ENCODE measurements at regions not wholly inside any gene's neighbourhood (a gene's known extent, or its start where the extent isn't known, plus 50 kb on each side); places are given as distances from the start of the nearest gene placed in this dataset.

DNA sequence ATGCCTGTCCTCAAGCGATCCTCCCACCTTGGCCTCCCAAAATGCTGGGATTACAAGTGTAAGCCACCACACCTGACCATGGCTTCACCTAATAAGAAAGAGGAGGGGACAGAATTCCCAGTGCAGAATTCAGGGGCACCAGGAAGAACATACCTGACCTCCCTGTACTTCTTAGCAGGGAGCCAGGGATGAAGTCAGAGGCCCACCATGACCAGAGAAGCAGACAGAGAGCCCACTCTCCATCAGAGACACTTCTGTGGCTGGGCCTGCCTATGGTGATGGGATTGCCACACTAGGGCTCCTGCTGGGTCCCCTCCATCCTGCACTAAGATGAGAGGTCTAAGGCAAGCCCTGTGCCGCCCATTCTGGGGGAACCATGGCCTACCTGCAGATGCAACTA lies 157.4 kb upstream of the LYZL2 start:
- Histone ChIP-seq H3K27ac (no peak overlapping the region), H3K9me3 (no peaks in the 10 kb centered on the region), H3K36me3 (no peaks in the 10 kb centered on the region), H3K4me1 (peaks cover 0 to 7% (median 2%) of the 10 kb centered on the region in 4 donors), H3K4me3 (no peak overlapping the region), H3K27me3 (no peaks in the 10 kb centered on the region)
- no peak for TF ChIP-seq POLR2A (IDR thresholded peaks at IDR 0.05)
- TF ChIP-seq, protein P1, sequence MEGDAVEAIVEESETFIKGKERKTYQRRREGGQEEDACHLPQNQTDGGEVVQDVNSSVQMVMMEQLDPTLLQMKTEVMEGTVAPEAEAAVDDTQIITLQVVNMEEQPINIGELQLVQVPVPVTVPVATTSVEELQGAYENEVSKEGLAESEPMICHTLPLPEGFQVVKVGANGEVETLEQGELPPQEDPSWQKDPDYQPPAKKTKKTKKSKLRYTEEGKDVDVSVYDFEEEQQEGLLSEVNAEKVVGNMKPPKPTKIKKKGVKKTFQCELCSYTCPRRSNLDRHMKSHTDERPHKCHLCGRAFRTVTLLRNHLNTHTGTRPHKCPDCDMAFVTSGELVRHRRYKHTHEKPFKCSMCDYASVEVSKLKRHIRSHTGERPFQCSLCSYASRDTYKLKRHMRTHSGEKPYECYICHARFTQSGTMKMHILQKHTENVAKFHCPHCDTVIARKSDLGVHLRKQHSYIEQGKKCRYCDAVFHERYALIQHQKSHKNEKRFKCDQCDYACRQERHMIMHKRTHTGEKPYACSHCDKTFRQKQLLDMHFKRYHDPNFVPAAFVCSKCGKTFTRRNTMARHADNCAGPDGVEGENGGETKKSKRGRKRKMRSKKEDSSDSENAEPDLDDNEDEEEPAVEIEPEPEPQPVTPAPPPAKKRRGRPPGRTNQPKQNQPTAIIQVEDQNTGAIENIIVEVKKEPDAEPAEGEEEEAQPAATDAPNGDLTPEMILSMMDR (IDR thresholded peaks at IDR 0.05), result no peak
- ATAC-seq (no peak), DNase-seq (no peak)
- intact Hi-C loops (cut with DNase I), result no loop called here
- WGBS (ENCODE audit: insufficient coverage, low coverage, low lambda C conversion rate, missing lambda C conversion rate), result no CpG with 5 or more reads among the region's 2 CpGs

DNA sequence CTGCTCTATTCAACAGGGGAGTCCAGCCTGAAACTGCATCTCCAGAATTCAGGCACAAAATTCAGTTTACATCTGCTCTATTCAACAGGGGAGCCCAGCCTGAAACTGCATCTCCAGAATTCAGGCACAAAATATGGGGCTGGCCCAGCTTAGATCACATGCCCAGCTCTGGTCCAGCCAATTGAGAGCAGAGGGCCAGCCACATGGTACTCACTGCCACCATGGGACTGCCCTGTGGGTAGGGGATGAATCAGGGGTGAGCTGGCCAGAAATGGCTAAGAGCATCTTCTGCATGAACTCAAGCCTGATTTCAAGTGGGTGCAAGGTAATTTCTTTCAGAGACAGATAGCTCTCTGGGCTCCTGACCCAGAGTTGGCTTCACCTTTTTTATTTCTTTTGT lies 156.6 kb upstream of the LYZL2 start:
- ATAC-seq (no peak), DNase-seq (no peak)
- Histone ChIP-seq H3K4me3 (no peak overlapping the region), H3K36me3 (no peaks in the 10 kb centered on the region), H3K9me3 (no peaks in the 10 kb centered on the region), H3K4me1 (peaks cover 0 to 7% (median 2%) of the 10 kb centered on the region in 4 donors), H3K27me3 (no peaks in the 10 kb centered on the region), H3K27ac (no peak overlapping the region)
- no peak for TF ChIP-seq POLR2A (IDR thresholded peaks at IDR 0.05)
- TF ChIP-seq, protein P1 (IDR thresholded peaks at IDR 0.05), result no peak
- intact Hi-C loops (cut with DNase I), result no loop called here

- no peaks in the 10 kb centered on the region for H3K27me3 ChIP-seq
- WGBS (ENCODE audit: insufficient coverage, low coverage, low lambda C conversion rate, missing lambda C conversion rate), result 0% methylated on average over 12 of the region's 63 CpGs
- intact Hi-C loops (cut with DNase I), result no loop called here
- no peaks in the 10 kb centered on the region for H3K9me3 ChIP-seq
- ATAC-seq (peak; percentile 62 to 77 (median 72)), DNase-seq (peak; percentile 66 to 73 (median 71))
- TF ChIP-seq, protein P1 (IDR thresholded peaks at IDR 0.05), result no peak
- TF ChIP-seq POLR2A (IDR thresholded peaks at IDR 0.05), result peak; percentile 42
- H3K27ac ChIP-seq, result peak overlapping the region; percentile 71 to 91 (median 76)
- peak overlapping the region; percentile 52 to 59 (median 57) for H3K4me3 ChIP-seq
- H3K36me3 ChIP-seq, result no peaks in the 10 kb centered on the region
- peaks cover 0 to 7% (median 2%) of the 10 kb centered on the region in 4 donors for H3K4me1 ChIP-seq
Measured at GRCh38 chr10:30784897-30785605, 155.5 kb upstream of the LYZL2 start.

DNA sequence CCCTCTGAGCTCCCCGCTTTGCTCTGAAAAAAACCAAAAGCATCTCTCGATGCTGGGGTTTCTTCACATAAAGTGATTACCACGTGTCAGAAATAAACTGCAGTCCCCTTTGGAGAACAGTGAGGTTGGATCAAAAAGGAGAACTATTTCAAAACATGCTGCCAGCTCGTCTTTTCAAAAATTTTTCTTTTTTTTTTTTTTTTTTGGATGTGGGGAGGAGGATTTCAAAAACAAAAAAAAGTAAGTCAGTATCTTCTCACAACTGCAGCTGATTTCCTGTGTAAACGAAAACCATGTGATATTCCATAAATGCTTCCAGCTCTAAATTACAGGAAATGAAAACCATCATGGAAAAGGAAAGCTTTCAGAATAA lies 155.0 kb upstream of the LYZL2 start:
- peak in 2 of 4 donors; percentile 24 to 31 for ATAC-seq
- intact Hi-C loops (cut with DNase I), result no loop called here
- DNase-seq, result no peak
- 1% methylated on average over 5 of the region's 5 CpGs for WGBS (ENCODE audit: insufficient coverage, low coverage, low lambda C conversion rate, missing lambda C conversion rate)
- no peaks in the 10 kb centered on the region for H3K9me3 ChIP-seq
- TF ChIP-seq, protein P1 (IDR thresholded peaks at IDR 0.05), result no peak
- TF ChIP-seq POLR2A (IDR thresholded peaks at IDR 0.05), result no peak
- H3K27ac ChIP-seq, result peak overlapping the region; percentile 71 to 91 (median 76)
- H3K36me3 ChIP-seq, result no peaks in the 10 kb centered on the region
- no peaks in the 10 kb centered on the region for H3K27me3 ChIP-seq
- H3K4me3 ChIP-seq, result peak overlapping the region; percentile 52 to 59 (median 57)
- H3K4me1 ChIP-seq, result peaks cover 0 to 7% (median 2%) of the 10 kb centered on the region in 4 donors
